Nucleus accumbens (tissue), 56 donors: ENCODE measurements at regions not wholly inside any gene's neighbourhood (a gene's known extent, or its start where the extent isn't known, plus 50 kb on each side); places are given as distances from the start of the nearest gene placed in this dataset.

ENCODE experiments used
- DNase-seq, 56 donors: peaks; one replicate each; lab custom pipeline; 2025; lab: John Stamatoyannopoulos, UW

GRCh38 chr13:111844222-111844671, 222.7 kb upstream of the SOX1 start:
- DNase-seq = no peak

- no peak for DNase-seq
Observed at GRCh38 chr13:111844682-111845081, 222.3 kb upstream of the SOX1 start.

- DNase-seq = peak in 14 of 56 donors; percentile 5 to 56 (median 32)
Observed at GRCh38 chr13:111845621-111846351, 221.2 kb upstream of the SOX1 start.

GRCh38 chr13:111846391-111847159, 220.4 kb upstream of the SOX1 start:
- no peak for DNase-seq

GRCh38 chr13:111847964-111848363, 219.0 kb upstream of the SOX1 start:
- DNase-seq = no peak

- no peak for DNase-seq
Observed at GRCh38 chr13:111850458-111850857, 216.5 kb upstream of the SOX1 start.

- no peak for DNase-seq
Observed at GRCh38 chr13:111850976-111851375, 216.0 kb upstream of the SOX1 start.

- DNase-seq = no peak
Observed at GRCh38 chr13:111852725-111853518, 214.0 kb upstream of the SOX1 start.

- no peak for DNase-seq
Observed at GRCh38 chr13:111853721-111854120, 213.2 kb upstream of the SOX1 start.

GRCh38 chr13:111854403-111854802, 212.5 kb upstream of the SOX1 start:
- no peak for DNase-seq

- DNase-seq = no peak
Observed at GRCh38 chr13:111855191-111855590, 211.8 kb upstream of the SOX1 start.

- no peak for DNase-seq
Observed at GRCh38 chr13:111855786-111856185, 211.2 kb upstream of the SOX1 start.

GRCh38 chr13:111856571-111856970, 210.4 kb upstream of the SOX1 start:
- no peak for DNase-seq

- no peak for DNase-seq
Observed at GRCh38 chr13:111857336-111857735, 209.6 kb upstream of the SOX1 start.

GRCh38 chr13:111857846-111858560, 208.9 kb upstream of the SOX1 start:
- no peak for DNase-seq

GRCh38 chr13:111858571-111858970, 208.4 kb upstream of the SOX1 start:
- DNase-seq = no peak

GRCh38 chr13:111859354-111860230, 207.4 kb upstream of the SOX1 start:
- no peak for DNase-seq

- peak in 1 of 56 donors; percentile 3 for DNase-seq
Observed at GRCh38 chr13:111860231-111860552, 206.8 kb upstream of the SOX1 start.

GRCh38 chr13:111861319-111861718, 205.6 kb upstream of the SOX1 start:
- DNase-seq = no peak
